A673 (cell line): ENCODE measurements at regions not wholly inside any gene's neighbourhood (a gene's known extent, or its start where the extent isn't known, plus 50 kb on each side); places are given as distances from the start of the nearest gene placed in this dataset.

Source experiments
- BruUV-seq: library from RNA; stranded (reverse); fragments of 400-500 nt; replicated peaks from 2 replicates; lab custom pipeline; 2021; lab: Mats Ljungman, UMichigan
- CTCF ChIA-PET: fragments of 300-600 bp; sonication (Branson Sonifier 250); formaldehyde crosslinking; loops from one replicate; lab custom pipeline; 2022; ENCODE audit warnings: antibody characterized with exemption; lab: Charles Lee
- POLR2A ChIA-PET: fragments of 300-600 bp; sonication (Branson Sonifier 250); formaldehyde crosslinking; loops from one replicate; lab custom pipeline; 2022; ENCODE audit warnings: antibody characterized with exemption; ENCODE audit not compliant: low non-redundant PET; lab: Charles Lee
- DNase-seq: peaks from one replicate; pipeline ENCODE4 v3.0.0-alpha.2; 2015; ENCODE audit warnings: low spot score
- H3K27ac ChIP-seq: fragments of 200-600 bp; sonication (generic); 2 replicates; pipeline ENCODE4 v1.5.1; 2016; ENCODE audit warnings: mixed run types, low read depth, mild to moderate bottlenecking, mixed read lengths, antibody characterized with exemption, low read length; ENCODE audit not compliant: poor library complexity, severe bottlenecking
- H3K27me3 ChIP-seq: fragments of 200-600 bp; sonication (generic); replicated peaks from 2 replicates; pipeline ENCODE4 v1.6.1; 2017; ENCODE audit warnings: mixed run types, low read depth, mild to moderate bottlenecking, mixed read lengths, antibody characterized with exemption, low read length; ENCODE audit not compliant: insufficient read depth, poor library complexity
- H3K36me3 ChIP-seq: fragments of 200-600 bp; sonication (generic); 2 replicates; pipeline ENCODE4 v1.6.1; 2016; ENCODE audit warnings: mixed run types, mild to moderate bottlenecking, mixed read lengths, antibody characterized with exemption, low read length; ENCODE audit not compliant: insufficient read depth, poor library complexity, severe bottlenecking
- H3K4me1 ChIP-seq: fragments of 200-600 bp; sonication (generic); 2 replicates; pipeline ENCODE4 v1.6.1; 2017; ENCODE audit warnings: mixed run types, mild to moderate bottlenecking, mixed read lengths, antibody characterized with exemption, low read length; ENCODE audit not compliant: insufficient read depth, poor library complexity, severe bottlenecking
- H3K4me3 ChIP-seq: fragments of 200-600 bp; sonication (generic); 2 replicates; pipeline ENCODE4 v1.5.1; 2016; ENCODE audit warnings: low read depth, mixed run types, mild to moderate bottlenecking, mixed read lengths, low read length; ENCODE audit not compliant: poor library complexity, severe bottlenecking
- H3K9me3 ChIP-seq: fragments of 200-600 bp; sonication (generic); 2 replicates; pipeline ENCODE4 v1.6.1; 2016; ENCODE audit warnings: mixed run types, low read depth, mild to moderate bottlenecking, mixed read lengths, antibody characterized with exemption, low read length; ENCODE audit not compliant: poor library complexity, severe bottlenecking
- EZH2 ChIP-seq: fragments of 200-600 bp; sonication (generic); IDR thresholded peaks from 2 replicates; pipeline ENCODE4 v1.6.1; 2017; ENCODE audit warnings: borderline replicate concordance, low read depth, mild to moderate bottlenecking, mixed read lengths, antibody characterized with exemption, low read length; ENCODE audit not compliant: poor library complexity, severe bottlenecking
- intact Hi-C: fragments of 100-400 bp; cut with micrococcal nuclease; formaldehyde crosslinking; loops from one replicate; pipeline ENCODE4 v1.10.0; 2022; ENCODE audit not compliant: unreplicated experiment
- TF ChIP-seq, protein P1 (sequence below): fragments of 300-800, 200-600 bp; sonication (generic); conservative IDR thresholded peaks from 2 replicates; pipeline ENCODE4 v1.5.1; 2017; ENCODE audit warnings: low read depth, mild to moderate bottlenecking, antibody characterized with exemption, low read length, moderate library complexity, mixed read lengths

DNA sequence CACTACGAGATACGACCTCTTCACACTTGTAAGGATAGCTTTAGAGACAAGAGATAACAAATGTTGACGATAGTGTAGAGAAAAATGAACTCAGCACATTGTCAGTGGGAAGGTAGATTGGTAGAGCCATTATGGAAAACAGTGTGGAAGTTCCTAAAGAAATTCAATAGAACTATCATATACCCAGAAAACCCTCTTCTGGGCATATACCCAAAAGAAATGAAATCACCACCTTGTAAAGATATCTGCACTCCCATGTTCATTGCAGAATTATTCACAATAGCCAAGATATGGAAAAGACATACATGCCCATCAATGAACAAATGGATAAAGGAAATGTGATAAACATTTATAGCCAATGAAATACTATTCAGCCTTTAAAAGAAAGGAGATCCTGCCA lies 499.8 kb upstream of the TBX3 start:
- ChIA-PET POLR2A (no interaction called here), CTCF (no interaction called here)
- H3K4me3 ChIP-seq, result no peak overlapping the region
- H3K36me3 ChIP-seq, result no peaks in the 10 kb centered on the region
- H3K27me3 ChIP-seq, result no peaks in the 10 kb centered on the region
- no peaks in the 10 kb centered on the region for H3K4me1 ChIP-seq
- TF ChIP-seq, protein P1, sequence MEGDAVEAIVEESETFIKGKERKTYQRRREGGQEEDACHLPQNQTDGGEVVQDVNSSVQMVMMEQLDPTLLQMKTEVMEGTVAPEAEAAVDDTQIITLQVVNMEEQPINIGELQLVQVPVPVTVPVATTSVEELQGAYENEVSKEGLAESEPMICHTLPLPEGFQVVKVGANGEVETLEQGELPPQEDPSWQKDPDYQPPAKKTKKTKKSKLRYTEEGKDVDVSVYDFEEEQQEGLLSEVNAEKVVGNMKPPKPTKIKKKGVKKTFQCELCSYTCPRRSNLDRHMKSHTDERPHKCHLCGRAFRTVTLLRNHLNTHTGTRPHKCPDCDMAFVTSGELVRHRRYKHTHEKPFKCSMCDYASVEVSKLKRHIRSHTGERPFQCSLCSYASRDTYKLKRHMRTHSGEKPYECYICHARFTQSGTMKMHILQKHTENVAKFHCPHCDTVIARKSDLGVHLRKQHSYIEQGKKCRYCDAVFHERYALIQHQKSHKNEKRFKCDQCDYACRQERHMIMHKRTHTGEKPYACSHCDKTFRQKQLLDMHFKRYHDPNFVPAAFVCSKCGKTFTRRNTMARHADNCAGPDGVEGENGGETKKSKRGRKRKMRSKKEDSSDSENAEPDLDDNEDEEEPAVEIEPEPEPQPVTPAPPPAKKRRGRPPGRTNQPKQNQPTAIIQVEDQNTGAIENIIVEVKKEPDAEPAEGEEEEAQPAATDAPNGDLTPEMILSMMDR, result no peak
- no peak for TF ChIP-seq EZH2
- BruUV-seq, result no TSS peak
- intact Hi-C loops, result no loop called here
- no peak for DNase-seq
- H3K9me3 ChIP-seq, result peaks cover 13% of the 10 kb centered on the region
- H3K27ac ChIP-seq, result no peak overlapping the region

DNA sequence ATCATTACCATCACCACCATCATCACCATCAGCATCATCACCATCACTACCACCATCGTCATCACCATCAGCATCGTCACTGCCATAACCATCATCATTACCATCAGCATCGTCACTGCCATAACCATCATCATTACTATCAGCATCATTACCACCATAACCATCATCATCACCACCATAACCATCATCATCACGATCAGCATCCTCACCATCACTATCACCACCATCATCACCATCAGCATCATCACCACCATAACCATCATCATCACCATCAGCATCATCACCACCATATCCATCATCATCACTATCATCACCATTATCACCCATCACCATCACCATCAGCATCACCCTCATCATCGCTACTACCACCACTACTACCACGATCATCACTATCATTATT lies 493.9 kb upstream of the TBX3 start:
- TF ChIP-seq, protein P1, result no peak
- TF ChIP-seq EZH2, result no peak
- CTCF ChIA-PET, result no interaction called here
- Histone ChIP-seq H3K4me1 (no peaks in the 10 kb centered on the region), H3K36me3 (no peaks in the 10 kb centered on the region), H3K4me3 (no peak overlapping the region), H3K9me3 (peaks cover 5% of the 10 kb centered on the region), H3K27me3 (no peaks in the 10 kb centered on the region), H3K27ac (no peak overlapping the region)
- BruUV-seq, result no TSS peak
- POLR2A ChIA-PET, result no interaction called here
- no peak for DNase-seq
- intact Hi-C loops, result no loop called here

DNA sequence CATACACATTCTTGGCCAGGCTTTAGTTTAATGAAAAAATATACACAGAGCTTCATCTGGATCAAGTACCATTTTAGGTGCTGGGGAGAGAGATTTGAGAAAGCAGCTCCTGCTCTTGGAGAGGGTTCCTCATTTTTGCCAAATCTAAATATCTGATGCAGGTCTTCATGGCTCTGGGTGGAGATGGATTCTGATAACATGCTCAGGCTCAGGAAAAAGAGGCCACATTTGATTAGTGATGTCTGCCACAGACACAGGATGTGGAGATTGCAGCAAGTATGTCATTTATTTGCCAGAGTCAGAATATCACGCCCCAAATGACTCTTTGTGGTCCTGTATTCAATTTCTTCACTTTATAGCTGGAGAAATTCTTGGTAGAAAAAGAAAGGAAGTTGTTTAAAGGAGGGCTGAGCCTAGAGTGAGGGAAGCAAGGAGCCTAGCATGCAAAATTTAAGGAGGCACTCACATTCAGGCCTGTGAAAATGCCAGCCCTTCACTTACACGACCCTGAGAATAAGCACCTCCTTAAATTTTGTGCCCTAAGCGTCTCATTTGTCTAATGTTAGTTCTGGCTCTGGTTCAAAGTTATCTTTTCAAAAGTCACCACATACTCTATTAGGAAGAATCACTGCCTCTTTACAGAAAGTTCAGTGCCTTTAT lies 492.9 kb upstream of the TBX3 start:
- ChIA-PET CTCF (no interaction called here), POLR2A (no interaction called here)
- intact Hi-C loops, result no loop called here
- Histone ChIP-seq H3K9me3 (peaks cover 5% of the 10 kb centered on the region), H3K27ac (no peak overlapping the region), H3K4me3 (no peak overlapping the region), H3K4me1 (no peaks in the 10 kb centered on the region), H3K36me3 (no peaks in the 10 kb centered on the region), H3K27me3 (no peaks in the 10 kb centered on the region)
- TF ChIP-seq, protein P1, result no peak
- no peak for TF ChIP-seq EZH2
- no peak for DNase-seq
- BruUV-seq, result no TSS peak
